ENCODE measurements at regions not wholly inside any gene's neighbourhood (a gene's known extent, or its start where the extent isn't known, plus 50 kb on each side); places are given as distances from the start of the nearest gene placed in this dataset.

DNA sequence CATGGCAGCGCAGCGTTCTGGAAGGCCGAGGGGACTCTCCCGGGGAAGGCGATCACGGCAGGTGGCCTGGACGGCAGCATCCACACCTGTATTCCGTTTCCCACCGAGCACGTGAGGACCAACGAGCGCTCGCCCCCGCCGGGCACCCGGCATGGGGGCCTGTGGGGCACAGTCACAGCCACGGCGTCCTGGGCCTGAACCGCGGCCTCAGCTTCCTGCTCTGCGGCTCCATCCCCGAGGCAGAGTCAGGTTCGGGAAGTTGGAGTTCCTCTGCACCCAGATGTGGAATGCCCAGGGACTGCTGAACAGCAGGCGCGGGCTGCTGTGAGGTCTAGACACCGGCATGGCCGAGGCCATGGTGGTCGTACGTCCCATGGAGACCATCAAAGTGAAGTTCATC lies 1713.9 kb downstream of the TP53TG3F start:
- no peak overlapping the region for H3K27ac Mint-ChIP-seq (ENCODE audit: unreplicated experiment)
- H3K27me3 Mint-ChIP-seq (ENCODE audit: unreplicated experiment), result no peaks in the 10 kb centered on the region
- peak; percentile 81 for DNase-seq (ENCODE audit: extremely low spot score, unreplicated experiment)
- H3K36me3 Mint-ChIP-seq (ENCODE audit: unreplicated experiment), result no peaks in the 10 kb centered on the region
- TF ChIP-seq, protein P1, sequence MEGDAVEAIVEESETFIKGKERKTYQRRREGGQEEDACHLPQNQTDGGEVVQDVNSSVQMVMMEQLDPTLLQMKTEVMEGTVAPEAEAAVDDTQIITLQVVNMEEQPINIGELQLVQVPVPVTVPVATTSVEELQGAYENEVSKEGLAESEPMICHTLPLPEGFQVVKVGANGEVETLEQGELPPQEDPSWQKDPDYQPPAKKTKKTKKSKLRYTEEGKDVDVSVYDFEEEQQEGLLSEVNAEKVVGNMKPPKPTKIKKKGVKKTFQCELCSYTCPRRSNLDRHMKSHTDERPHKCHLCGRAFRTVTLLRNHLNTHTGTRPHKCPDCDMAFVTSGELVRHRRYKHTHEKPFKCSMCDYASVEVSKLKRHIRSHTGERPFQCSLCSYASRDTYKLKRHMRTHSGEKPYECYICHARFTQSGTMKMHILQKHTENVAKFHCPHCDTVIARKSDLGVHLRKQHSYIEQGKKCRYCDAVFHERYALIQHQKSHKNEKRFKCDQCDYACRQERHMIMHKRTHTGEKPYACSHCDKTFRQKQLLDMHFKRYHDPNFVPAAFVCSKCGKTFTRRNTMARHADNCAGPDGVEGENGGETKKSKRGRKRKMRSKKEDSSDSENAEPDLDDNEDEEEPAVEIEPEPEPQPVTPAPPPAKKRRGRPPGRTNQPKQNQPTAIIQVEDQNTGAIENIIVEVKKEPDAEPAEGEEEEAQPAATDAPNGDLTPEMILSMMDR (IDR thresholded peaks at IDR 0.05), result no peak
- no peaks in the 10 kb centered on the region for H3K4me1 Mint-ChIP-seq (ENCODE audit: unreplicated experiment)
- H3K9me3 Mint-ChIP-seq (ENCODE audit: unreplicated experiment), result peaks cover 28% of the 10 kb centered on the region
- no peak overlapping the region for H3K4me3 Mint-ChIP-seq (ENCODE audit: unreplicated experiment)

DNA sequence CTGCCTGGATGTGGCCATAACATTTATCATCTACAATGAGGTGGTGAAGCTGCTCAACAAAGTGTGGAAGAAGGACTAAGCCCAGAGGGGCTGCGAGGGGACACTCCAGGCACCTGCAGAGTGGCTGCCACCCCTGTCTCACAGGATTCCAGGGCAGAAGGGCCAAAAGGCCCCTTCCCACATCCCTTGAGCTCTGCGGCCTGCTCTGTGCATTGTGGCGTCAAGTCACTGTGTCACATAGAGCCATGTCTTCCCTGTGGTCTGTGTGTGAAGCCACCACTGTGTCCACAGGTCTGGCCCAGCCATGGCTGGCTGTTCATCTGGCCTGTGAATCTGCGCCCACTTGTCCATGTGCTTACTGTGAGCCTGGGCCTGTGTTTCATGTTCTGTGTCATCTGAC lies 1714.6 kb downstream of the TP53TG3F start:
- TF ChIP-seq, protein P1 (IDR thresholded peaks at IDR 0.05), result no peak
- H3K4me1 Mint-ChIP-seq (ENCODE audit: unreplicated experiment), result no peaks in the 10 kb centered on the region
- H3K9me3 Mint-ChIP-seq (ENCODE audit: unreplicated experiment), result peaks cover 28% of the 10 kb centered on the region
- DNase-seq (ENCODE audit: extremely low spot score, unreplicated experiment), result peak; percentile 63
- no peaks in the 10 kb centered on the region for H3K36me3 Mint-ChIP-seq (ENCODE audit: unreplicated experiment)
- no peaks in the 10 kb centered on the region for H3K27me3 Mint-ChIP-seq (ENCODE audit: unreplicated experiment)
- H3K27ac Mint-ChIP-seq (ENCODE audit: unreplicated experiment), result no peak overlapping the region
- no peak overlapping the region for H3K4me3 Mint-ChIP-seq (ENCODE audit: unreplicated experiment)

DNA sequence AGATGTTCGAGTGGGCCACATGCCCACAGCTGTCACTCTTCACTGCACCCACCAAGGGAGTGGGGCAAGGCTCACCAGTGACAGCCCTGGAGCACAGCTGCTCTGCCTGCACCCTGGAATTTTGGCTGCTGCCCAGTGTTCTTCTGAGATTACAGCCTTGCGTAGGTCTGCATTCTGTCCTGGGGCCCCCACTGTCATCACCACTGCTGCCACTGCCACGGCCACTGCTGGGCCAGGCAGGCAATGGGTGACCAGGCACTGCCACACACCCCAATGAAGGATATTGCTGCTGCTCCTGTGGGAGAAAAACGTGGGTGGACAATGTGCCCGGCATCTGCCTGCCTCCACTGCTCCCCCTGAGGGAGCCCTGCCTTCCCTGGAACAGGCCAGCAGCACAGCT lies 1717.0 kb downstream of the TP53TG3F start:
- Mint-ChIP-seq H3K4me3 (ENCODE audit: unreplicated experiment) (no peak overlapping the region), H3K36me3 (ENCODE audit: unreplicated experiment) (no peaks in the 10 kb centered on the region), H3K4me1 (ENCODE audit: unreplicated experiment) (no peaks in the 10 kb centered on the region), H3K9me3 (ENCODE audit: unreplicated experiment) (peaks cover 30% of the 10 kb centered on the region), H3K27me3 (ENCODE audit: unreplicated experiment) (no peaks in the 10 kb centered on the region), H3K27ac (ENCODE audit: unreplicated experiment) (no peak overlapping the region)
- TF ChIP-seq, protein P1 (IDR thresholded peaks at IDR 0.05), result no peak
- no peak for DNase-seq (ENCODE audit: extremely low spot score, unreplicated experiment)

DNA sequence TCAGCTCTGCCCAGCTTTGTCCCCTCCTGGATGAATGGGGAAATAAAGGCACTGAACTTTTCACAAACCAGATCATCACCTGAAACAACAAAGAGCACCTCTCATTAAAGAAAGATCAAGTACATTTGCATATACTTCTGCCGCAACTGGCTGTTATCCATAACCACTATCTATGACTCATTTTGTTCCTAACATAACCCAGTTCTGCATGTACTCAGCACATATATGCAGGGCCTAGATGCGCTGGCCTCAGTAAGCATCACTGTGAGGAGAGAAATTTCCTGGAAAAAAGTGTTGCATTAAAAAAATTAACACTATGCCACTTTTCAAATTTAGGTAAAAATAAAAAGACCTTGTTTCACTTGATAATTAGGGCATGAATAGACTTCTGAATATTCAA lies 1718.4 kb downstream of the TP53TG3F start:
- Mint-ChIP-seq H3K4me1 (ENCODE audit: unreplicated experiment) (no peaks in the 10 kb centered on the region), H3K36me3 (ENCODE audit: unreplicated experiment) (no peaks in the 10 kb centered on the region), H3K27ac (ENCODE audit: unreplicated experiment) (no peak overlapping the region), H3K9me3 (ENCODE audit: unreplicated experiment) (peaks cover 25% of the 10 kb centered on the region), H3K4me3 (ENCODE audit: unreplicated experiment) (no peak overlapping the region), H3K27me3 (ENCODE audit: unreplicated experiment) (no peaks in the 10 kb centered on the region)
- TF ChIP-seq, protein P1 (IDR thresholded peaks at IDR 0.05), result no peak
- no peak for DNase-seq (ENCODE audit: extremely low spot score, unreplicated experiment)

DNA sequence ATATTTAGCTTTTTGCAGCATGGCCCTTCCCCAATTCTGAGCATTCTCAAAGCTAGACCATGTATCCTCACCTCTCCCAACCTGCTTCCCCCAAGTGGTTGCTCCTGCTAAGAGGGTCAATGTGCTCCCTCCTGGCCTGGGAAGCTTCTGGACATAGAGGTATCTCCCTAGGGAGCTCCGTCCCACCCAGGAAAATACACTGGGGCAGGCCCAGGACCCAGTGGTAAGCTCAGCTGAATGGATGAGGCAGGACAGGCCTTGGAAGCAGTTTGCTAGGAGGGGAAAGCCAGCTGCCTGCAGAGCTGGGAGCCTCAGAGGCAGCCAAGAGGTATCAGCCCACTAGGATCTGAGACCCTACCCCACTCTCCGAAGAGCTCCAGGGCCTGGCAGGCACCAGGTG lies 1721.6 kb downstream of the TP53TG3F start:
- DNase-seq (ENCODE audit: extremely low spot score, unreplicated experiment), result no peak
- Mint-ChIP-seq H3K4me1 (ENCODE audit: unreplicated experiment) (no peaks in the 10 kb centered on the region), H3K9me3 (ENCODE audit: unreplicated experiment) (peaks cover 32% of the 10 kb centered on the region), H3K27me3 (ENCODE audit: unreplicated experiment) (no peaks in the 10 kb centered on the region), H3K36me3 (ENCODE audit: unreplicated experiment) (no peaks in the 10 kb centered on the region), H3K4me3 (ENCODE audit: unreplicated experiment) (no peak overlapping the region), H3K27ac (ENCODE audit: unreplicated experiment) (no peak overlapping the region)
- TF ChIP-seq, protein P1 (IDR thresholded peaks at IDR 0.05), result no peak

Data from osteocyte (in vitro differentiated cells).